ENCODE measurements at regions not wholly inside any gene's neighbourhood (a gene's known extent, or its start where the extent isn't known, plus 50 kb on each side); places are given as distances from the start of the nearest gene placed in this dataset.

DNA sequence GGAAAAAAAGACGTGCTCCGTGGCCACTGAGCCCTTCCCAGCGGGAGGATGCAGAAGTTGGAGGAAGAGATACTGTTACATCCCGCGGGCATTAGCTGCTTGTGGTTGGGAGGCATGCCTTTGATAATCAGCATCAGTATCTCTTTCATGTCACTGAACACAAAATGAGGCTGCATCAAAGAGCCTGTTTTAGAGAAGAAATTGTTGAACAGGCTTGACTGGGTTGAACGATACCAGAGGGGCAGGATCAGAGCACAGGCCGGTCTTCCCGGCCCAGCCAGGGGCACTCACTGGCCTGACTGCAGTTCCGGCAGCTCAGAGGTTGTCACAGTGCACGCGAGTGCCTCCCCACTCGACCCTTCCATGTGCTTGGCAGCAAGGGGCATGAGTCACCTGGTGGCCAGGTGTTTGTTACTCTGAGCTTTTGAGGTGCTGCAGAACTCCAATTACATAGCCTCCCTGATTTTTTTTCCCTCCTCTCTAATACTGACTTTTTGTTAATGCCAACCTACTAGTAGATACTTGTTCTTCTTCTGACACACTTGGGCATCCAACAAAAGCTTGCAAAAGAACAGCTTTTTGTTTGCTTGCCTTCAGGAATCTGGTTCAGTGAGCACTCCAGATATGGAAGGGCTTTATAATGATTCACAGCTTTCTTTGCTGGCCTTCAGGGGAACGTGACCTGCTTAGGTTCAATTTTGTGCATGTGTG, 121.6 kb downstream of the VAPA start:
- no peak for DNase-seq

DNA sequence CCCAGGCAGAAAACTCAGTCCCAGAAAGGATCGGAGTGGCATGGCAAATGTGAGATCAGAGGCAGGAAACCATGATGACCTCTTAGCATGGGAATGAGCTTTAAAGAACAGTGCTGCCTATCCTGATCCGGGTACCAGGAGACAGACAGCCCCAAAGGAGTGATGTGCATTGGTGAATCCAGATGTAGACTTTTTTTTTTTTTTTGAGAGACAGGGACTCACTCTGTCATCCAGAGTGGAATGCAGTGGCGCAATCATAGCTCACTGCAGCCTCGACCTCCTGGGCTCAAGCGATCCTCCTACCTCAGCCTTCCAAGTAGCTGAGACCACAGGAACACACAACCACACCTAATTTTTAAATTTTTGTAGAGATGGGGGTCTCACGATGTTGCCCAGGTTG, 122.7 kb downstream of the VAPA start:
- DNase-seq = no peak

DNA sequence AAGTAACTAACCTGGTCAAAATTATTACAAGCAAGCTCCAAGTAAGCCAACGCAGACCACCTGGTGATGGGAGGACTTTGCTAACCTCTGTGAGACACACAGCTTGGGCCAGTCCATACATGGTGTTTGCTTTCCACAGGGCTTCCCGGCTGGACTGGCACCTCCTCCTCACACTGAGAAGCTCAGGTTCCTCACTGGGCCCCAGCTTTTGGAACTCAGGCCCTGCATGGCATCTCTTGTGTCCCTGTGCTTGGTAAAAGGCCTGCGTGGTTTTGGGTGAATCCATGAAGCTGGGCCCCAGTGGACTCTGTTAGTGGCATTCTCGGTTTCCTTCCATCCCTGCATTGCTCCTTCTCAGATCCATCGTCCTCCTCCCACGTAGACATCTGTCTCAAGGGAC, 123.4 kb downstream of the VAPA start:
- DNase-seq = no peak

DNA sequence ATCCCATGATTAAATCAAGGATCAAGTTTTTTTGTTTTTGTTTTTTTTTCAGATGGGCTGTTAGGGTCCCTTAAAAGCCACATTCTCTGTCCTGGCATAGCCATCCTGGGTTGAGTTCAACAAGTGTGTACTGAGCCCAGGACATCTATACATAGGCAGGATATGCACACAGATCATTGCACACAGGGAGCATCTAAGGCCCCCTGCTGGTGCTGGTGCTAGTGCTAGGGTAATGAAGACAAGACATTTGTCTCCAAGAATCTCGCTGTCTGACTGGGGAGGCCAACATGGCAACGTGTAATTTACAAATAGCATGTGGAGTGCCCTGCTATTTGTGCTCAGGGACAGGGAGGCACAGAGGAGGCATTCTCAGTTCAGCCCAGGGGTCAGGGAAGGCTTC, 124.5 kb downstream of the VAPA start:
- DNase-seq = no peak

DNA sequence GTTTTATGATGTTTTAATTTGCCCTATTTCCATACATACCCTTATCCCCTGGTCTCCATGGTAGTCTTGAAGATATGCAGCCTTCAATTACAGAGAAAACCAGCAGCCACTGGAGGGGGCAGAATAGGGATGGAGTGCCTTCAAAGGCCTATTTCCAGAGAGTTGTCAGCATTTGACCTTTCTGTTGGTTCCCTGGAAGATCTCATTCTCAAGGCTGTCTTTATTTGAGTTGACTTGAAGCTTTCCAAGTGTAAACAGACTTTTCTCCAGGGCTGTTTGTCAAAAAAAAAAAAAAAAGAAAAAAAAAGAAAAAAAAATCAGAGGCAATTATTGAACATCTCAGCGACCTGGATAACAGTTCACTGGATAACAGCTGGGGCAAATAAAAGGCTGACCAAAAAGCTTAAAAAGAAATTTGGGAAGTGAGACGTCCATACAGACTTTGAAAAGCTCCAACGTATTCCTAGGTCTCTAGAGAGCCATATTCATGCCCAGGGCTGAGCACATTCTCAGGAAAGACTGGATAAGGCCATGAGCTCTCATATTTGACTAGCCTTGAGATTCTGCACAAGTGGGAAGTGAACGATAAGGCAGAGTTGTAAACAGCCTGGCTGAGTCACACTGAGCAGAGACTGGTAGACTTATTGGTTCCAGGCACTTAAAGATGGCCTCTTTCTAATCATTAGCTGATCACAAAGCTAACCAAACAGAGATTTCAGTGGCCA, 126.6 kb downstream of the VAPA start:
- no peak for DNase-seq

DNA sequence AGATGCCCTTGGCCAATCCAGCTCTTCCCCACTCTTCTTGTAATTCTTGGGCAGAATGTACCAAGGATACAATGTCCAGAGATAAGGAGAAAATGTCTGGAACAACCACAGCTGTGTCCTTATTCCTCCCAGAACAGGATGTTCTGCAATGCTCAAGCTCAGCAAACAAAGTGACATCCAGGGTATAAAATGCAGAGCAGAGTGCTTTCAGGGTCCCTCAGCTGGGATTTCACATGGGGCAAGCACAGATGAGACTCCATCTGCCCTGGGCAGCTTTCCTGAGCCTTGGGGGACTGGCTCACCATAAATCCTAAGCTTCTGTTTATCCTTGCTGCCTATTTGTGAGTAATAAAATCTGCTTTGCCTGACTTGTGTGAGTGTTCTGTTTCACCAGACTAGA, 127.4 kb downstream of the VAPA start:
- no peak for DNase-seq

DNA sequence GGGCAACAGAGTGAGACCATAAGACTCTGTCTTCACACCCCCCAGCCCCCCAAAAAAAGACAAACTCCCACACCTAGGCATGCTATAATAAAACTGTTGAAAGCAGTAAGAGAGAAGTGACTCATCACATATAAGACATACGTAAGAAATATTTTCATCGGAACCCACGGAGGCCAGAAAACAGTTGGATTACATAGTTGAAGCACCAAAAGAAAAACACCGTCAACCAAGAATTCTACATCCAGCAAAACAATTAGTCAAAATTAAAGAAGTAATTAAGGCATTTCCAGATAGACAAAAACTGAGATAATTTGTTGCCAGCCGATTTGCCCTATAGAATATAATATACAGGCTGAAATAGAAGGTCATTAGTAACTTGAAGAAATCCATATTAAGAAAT, 128.7 kb downstream of the VAPA start:
- DNase-seq = no peak

DNA sequence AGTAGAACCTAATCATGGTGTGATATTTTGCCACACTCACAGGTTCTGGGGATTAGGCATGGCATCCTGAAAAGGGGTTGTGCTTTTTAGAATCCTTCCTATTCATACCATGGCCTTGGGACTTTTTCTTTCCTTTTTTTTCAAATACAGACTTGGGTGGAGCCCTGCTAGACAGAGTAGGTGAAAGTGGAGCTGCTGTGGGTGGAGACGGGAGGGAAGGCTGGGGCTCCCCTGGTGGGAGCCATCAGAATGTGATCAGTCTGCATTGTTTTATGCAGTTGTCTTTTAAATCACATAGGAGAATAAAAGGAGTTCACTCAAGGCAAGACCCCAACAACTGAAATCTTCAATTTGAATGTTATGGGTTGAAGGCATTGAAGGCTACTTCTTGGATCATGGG, 130.2 kb downstream of the VAPA start:
- no peak for DNase-seq

DNA sequence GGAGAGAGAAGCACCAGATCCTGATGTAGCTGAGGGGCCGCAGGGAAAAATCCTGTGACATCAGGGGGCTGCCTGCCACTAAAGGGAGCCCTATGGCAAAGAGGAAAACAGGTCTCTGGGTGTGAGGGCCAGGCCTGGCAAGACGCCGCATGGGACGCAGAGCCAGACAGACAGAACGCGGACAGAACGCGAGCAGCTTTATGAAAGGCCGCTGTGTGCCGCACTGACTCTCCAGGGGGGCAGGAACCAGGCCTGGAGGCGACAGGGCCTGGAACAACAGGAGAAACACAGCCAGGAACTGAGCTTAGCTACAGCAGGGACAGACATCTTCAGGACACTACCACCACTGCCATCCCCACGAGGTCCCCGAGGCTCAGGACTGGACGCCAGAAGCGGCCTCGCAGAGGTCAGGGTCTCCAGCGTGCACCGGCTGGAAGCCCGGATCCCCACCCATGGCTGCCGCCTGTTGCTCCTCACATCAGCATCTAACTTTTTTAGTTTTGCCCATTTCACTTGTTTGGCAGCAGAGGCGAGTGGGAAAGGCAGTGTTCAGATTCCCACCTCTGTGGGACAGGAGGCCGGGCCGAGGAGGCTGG, 131.6 kb downstream of the VAPA start:
- DNase-seq = no peak

DNA sequence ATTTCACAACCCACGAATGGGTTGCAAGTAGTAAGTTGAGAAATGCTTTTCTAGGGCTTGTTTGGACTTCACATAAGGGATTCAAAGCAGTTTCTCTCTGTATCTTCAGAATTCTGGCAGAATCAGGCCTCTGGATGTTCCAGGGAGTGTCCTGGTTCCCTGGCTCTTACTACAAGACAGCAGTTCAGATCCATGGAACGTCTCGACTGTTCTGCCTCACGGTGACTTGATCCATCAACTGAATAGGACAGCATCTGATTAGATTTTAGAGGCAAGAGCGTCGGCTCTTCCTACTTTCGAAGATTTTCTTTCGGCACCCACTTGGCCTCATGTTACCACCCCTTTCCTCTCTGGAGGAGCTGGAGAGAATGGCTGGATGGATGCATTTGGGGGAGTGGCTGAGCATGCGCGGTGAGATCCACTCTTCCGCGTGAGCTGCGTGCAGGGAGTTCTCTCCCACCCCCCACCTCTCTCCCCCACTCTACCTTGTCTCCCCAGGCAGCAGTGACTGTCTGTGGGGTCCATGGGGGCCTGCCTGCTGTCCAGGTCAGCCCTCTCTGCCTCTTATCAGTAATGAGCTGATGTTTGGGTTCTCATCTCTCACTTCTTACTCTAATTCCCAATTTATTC, 132.5 kb downstream of the VAPA start:
- peak; percentile 2 for DNase-seq

DNA sequence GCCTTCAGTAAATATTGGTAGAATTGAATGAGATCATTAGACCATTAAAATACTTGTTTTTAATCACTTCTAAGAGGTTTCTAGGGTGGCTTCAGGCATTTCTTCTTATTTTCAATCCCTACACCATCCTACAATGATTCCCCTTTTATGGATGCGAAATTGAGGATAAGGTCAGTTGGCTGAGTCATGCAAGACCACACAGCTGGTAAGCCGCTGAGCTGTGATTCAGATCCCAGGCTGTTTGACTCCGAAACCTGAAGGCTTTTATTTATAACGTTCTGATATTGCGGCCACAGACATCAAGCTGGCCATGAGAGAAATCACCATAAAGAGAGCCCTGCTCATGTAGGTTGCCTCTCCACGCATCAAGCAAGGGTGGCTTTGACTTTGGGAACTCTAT, 133.4 kb downstream of the VAPA start:
- peak; percentile 4 for DNase-seq

DNA sequence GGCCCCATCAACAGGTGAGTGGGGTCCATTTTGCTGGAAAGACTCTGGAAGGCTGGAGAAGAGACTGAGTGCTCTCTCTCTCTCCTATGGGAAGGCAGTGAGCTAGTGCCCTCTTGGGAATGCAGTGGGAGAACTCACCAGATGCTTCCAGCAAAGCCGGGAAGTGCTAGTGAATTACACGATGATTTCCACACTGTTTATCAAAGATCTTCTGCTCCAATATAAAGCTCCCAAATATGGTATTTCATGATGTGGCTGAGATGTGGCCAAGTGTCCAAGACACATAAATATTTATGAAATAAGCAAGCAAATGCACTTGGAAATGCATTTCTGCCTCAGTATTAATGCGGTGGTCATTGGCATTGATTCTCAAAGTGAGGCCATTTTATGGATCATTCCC, 135.9 kb downstream of the VAPA start:
- no peak for DNase-seq

DNA sequence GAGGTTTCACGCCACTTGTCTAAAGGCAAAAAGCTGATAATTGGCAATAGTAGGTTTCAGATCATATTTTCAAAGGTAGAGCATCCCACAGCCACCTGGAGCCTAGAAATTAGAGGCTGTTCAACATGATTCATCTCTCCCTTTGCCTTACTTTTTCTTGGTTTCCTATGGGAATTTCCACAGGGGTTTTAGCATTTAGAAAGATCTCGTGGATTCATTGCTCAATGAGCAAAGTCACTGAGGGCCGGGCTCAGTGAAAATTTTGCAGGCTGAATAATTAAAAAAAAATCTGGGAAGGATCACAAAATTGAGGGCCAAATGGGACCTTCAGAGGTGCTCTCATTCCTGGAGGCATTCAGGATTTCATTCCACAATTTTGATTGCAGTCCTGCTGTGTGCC, 137.1 kb downstream of the VAPA start:
- peak; percentile 6 for DNase-seq

DNA sequence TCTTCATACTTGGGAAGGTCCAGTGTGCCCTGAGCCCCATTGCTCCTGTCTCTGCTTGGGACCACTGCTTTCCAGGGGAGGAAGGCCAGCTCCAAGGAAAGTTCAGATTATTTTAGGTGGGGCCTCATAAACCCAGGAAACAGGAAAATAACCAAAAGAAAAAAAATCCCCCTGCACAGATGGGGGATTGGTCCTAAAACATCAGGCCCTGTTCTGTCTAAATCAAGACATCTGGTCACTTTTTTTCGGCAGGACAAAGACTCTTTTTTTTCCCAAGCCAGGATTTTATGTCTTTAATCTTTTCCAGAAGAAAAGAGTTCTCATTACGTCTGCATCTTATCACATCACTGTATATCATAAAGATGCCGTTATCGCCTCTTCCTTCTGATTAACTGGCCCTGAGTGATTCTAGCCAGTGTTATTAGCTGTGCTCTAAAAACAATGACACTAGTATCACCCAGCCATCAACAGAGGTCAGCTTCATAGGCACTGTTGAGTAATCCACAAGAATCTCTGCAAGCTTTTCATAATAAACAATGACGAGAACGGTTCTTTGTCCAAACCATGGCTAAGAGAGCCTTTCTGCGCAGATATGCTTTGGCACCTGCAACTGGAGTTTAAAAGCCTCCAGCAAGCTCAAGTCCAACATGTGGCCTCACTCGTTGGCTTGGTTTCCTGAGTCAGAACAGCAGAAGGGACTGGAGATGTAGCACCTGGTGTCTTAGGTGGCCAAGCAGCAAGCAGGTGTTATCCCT, 138.2 kb downstream of the VAPA start:
- DNase-seq = peak; percentile 66

DNA sequence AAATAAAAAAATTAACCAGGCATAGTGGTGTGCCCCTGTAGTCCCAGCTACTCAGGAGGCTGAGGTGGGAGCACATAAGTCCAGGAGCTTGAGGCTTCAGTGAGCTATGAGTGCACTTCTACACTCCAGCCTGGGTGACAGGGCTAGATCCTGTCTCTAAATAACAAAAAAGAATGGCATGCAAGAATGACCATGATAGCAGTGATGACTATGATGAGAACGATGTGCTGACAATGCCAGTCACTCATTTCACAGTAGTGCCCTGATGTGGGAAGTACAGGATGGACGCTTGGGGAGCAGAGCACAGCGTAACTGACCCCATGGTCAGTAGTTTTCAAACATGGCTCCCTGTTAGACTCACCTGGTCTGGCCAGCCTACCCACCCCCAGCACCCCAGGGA, 139.1 kb downstream of the VAPA start:
- peak; percentile 4 for DNase-seq

DNA sequence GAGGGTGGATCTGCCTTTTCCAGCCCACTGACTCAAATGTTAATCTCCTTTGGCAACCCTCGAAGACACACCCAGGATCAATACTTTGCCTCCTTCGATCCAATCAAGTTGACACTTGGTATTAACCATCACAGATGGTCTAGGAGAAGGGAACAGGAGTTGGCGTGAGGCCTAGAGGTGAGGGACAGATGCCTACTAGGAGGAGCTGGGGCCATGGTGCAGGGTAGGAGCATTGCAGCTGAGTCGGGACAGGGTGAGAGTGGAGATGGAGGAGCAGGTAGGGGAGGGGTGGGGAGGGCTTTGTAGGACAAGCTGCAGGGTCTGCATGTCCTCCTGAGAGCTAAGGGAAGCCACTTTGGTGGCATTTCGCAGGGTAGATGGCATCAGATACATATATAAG, 140.0 kb downstream of the VAPA start:
- DNase-seq = peak; percentile 9

DNA sequence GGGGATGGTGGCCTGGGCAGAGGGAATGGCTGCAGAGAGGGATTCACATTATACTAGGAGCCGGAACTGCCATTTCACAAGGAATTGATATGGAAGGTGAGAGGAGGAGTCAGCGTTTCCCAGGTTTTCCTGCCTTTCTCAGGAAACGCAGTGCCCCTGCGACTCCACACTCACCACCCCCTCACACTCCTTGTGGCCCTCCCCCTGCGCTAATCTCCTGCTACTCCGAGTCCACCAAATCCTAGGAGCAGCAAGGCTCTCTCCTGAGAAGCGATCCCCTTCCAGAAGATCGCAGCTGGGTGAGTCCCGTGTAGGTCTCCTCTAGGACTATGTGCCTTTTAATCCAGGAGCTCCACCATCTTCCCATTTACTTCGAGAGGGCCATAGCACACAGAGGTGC, 140.6 kb downstream of the VAPA start:
- DNase-seq = peak; percentile 5

DNA sequence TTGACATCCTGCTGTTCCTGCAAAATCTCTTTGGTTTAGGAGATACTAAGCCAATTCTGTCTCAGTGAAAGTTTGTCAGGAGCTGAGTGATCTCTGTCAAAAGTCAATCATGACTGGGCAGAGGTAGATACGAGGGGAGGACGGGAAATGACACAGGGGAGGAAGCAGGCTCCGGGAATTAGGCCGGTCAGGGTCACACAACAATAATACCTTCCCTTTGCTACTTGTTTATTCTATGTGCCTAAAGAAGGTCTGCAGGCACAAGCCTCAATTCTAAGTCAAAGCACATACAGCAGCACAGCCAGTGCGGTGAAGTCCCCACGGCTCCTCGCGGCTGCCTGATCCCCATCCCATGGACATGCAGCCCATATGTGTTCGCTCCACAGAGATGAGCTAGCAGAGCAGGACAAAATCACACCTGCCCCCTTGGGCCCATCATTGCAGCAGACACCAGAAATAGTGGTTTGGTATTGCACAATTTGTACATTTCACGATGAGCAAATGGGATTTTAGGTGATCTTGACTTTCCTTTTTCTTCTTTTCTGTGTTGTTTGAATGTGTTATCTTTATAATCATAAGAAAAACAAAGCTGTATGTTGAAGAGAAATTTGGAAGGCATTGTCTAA, 141.4 kb downstream of the VAPA start:
- peak; percentile 8 for DNase-seq

DNA sequence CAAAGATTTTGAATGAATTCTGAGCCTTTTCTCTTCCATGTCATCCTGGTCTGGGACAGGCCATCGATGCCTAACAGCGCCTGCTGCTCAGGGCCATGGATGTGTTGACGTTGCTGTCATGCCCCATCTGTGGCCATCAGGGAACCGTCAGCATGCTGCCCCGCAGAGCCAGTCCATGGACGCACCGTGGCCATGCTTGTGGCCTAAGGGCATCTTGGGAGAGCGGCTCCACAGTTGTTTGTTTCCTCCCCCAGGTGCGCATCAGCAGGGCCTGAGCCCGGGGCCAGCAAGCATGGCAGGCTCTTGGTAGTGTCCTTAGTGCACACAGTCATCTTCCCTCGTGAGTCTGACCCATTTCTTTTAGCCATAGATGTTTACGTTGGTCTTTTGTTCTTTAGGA, 142.7 kb downstream of the VAPA start:
- peak; percentile 9 for DNase-seq

DNA sequence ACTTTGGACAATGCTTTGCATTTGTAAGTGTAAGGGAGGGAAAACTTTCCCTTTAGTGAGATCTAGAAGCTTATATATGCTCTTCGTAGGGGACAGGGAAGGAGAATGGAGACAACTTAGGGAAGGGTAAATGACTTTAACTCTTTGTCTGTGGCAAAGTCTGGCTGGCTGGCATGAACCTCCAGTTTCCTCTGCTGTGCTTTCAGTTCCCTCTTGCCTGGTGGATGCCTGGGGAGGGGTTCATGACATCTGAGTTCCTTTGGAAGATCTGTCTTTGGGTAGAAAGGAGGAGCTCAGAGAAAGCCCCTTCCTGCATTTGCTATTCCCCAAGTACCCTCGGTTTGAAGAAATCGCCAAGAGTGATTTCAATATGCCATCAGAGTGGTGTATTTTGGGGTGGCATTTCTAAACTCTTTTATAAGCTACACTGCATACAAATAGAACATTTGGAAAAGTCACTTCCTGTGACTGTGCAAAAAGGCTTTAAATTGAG, 143.6 kb downstream of the VAPA start:
- DNase-seq = peak; percentile 15

DNA sequence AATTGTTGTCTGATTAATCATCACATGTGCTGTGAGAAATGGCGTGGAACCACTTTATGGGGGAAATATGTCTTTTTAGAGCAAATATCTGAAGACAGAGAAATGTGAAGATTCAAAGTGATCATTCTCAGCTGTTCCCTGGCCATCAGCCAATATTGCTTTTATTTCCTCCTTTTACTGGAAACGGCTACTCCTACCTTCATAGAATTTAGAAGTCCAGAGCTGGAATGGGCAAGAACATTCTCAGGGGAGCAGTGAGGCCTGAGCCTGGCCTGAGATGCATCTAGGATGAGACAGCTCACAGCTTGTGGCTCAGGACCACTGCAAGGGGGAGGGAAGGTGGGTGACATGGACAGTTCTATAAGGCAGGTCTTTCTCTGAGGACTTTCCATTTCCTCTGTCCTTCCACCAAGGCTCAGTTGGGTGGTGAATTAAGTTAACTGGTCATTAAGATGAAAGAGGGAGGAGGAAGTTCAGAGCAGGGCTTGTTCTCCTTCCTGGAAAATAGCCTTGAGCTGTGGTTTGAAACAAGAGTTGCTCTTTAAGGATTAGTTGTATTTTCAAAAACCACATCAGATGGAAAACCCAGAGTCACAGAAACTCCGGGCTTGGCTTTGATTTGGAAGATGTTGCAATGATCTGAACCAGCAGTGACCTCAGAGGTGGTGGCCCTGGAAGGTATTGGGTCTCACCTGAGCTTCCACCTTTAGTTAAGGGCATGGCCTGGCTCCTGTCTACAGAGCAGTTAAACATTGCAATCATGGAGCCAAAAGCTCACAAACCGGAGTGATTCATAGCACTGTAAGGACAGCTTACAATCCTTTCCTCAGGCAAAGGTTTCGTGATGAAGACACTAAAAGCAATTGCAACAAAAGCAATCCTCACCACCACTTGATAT, 144.3 kb downstream of the VAPA start:
- DNase-seq = peak; percentile 40

Data from right hindlimb (tissue), 1 donor.